ENCODE measurements at regions not wholly inside any gene's neighbourhood (a gene's known extent, or its start where the extent isn't known, plus 50 kb on each side); places are given as distances from the start of the nearest gene placed in this dataset.

- TF ChIP-seq TAF1 (IDR thresholded peaks at IDR 0.05; ENCODE audit: borderline replicate concordance, insufficient read depth, low read length) = no peak
- no peak for TF ChIP-seq FOXP2 (optimal IDR thresholded peaks at IDR 0.05; ENCODE audit: borderline replicate concordance, extremely low read depth, extremely low read length, insufficient read depth)
- TF ChIP-seq, protein P1, sequence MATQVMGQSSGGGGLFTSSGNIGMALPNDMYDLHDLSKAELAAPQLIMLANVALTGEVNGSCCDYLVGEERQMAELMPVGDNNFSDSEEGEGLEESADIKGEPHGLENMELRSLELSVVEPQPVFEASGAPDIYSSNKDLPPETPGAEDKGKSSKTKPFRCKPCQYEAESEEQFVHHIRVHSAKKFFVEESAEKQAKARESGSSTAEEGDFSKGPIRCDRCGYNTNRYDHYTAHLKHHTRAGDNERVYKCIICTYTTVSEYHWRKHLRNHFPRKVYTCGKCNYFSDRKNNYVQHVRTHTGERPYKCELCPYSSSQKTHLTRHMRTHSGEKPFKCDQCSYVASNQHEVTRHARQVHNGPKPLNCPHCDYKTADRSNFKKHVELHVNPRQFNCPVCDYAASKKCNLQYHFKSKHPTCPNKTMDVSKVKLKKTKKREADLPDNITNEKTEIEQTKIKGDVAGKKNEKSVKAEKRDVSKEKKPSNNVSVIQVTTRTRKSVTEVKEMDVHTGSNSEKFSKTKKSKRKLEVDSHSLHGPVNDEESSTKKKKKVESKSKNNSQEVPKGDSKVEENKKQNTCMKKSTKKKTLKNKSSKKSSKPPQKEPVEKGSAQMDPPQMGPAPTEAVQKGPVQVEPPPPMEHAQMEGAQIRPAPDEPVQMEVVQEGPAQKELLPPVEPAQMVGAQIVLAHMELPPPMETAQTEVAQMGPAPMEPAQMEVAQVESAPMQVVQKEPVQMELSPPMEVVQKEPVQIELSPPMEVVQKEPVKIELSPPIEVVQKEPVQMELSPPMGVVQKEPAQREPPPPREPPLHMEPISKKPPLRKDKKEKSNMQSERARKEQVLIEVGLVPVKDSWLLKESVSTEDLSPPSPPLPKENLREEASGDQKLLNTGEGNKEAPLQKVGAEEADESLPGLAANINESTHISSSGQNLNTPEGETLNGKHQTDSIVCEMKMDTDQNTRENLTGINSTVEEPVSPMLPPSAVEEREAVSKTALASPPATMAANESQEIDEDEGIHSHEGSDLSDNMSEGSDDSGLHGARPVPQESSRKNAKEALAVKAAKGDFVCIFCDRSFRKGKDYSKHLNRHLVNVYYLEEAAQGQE (IDR thresholded peaks at IDR 0.05; ENCODE audit: insufficient read depth in 1 of 2, low read depth in 2 of 2, low read length in 2 of 2) = no peak
- no peak for TF ChIP-seq SIN3A (IDR thresholded peaks at IDR 0.05; ENCODE audit: borderline replicate concordance, insufficient read depth, low read length)
- no peak for TF ChIP-seq POLR2AphosphoS5 (IDR thresholded peaks at IDR 0.05; ENCODE audit: low read depth, low read length)
Measured at GRCh38 chr18:44046376-44046975, 634.2 kb upstream of the SETBP1 start.

GRCh38 chr18:44047585-44047984, 633.1 kb upstream of the SETBP1 start:
- no peak for TF ChIP-seq FOXP2 (optimal IDR thresholded peaks at IDR 0.05; ENCODE audit: borderline replicate concordance, extremely low read depth, extremely low read length, insufficient read depth)
- TF ChIP-seq, protein P1 (IDR thresholded peaks at IDR 0.05; ENCODE audit: insufficient read depth in 1 of 2, low read depth in 2 of 2, low read length in 2 of 2) = peak; percentile 68 to 89
- no peak for TF ChIP-seq TAF1 (IDR thresholded peaks at IDR 0.05; ENCODE audit: borderline replicate concordance, insufficient read depth, low read length)
- no peak for TF ChIP-seq POLR2AphosphoS5 (IDR thresholded peaks at IDR 0.05; ENCODE audit: low read depth, low read length)

- TF ChIP-seq TAF1 (IDR thresholded peaks at IDR 0.05; ENCODE audit: borderline replicate concordance, insufficient read depth, low read length) = no peak
- no peak for TF ChIP-seq SIN3A (IDR thresholded peaks at IDR 0.05; ENCODE audit: borderline replicate concordance, insufficient read depth, low read length)
- TF ChIP-seq, protein P1 (IDR thresholded peaks at IDR 0.05; ENCODE audit: insufficient read depth in 1 of 2, low read depth in 2 of 2, low read length in 2 of 2) = no peak
- TF ChIP-seq POLR2AphosphoS5 (IDR thresholded peaks at IDR 0.05; ENCODE audit: low read depth, low read length) = no peak
- no peak for TF ChIP-seq FOXP2 (optimal IDR thresholded peaks at IDR 0.05; ENCODE audit: borderline replicate concordance, extremely low read depth, extremely low read length, insufficient read depth)
Measured at GRCh38 chr18:44048435-44048834, 632.3 kb upstream of the SETBP1 start.

DNA sequence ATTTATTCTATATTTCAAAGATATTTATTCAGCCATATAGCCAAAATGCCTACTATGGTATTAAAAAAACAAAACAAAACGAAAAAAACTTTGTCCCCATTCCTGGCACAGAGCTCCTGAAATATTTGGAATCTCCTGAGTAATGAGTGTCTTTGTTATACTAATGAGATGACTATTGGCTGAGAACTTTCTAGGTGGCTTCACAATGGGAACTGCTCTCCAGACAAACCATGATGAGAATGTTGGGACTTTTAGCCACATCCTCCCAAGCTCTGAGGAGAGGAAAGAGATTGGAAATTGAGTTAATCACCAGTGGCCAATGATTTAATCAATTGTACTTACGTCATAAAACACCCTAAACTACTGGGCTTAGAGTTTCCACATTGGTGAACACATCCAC, 631.8 kb upstream of the SETBP1 start:
- TF ChIP-seq TAF1 (IDR thresholded peaks at IDR 0.05; ENCODE audit: borderline replicate concordance, insufficient read depth, low read length) (no peak), SIN3A (IDR thresholded peaks at IDR 0.05; ENCODE audit: borderline replicate concordance, insufficient read depth, low read length) (no peak), FOXP2 (optimal IDR thresholded peaks at IDR 0.05; ENCODE audit: borderline replicate concordance, extremely low read depth, extremely low read length, insufficient read depth) (no peak), POLR2AphosphoS5 (IDR thresholded peaks at IDR 0.05; ENCODE audit: low read depth, low read length) (no peak)
- TF ChIP-seq, protein P1 (IDR thresholded peaks at IDR 0.05; ENCODE audit: insufficient read depth in 1 of 2, low read depth in 2 of 2, low read length in 2 of 2) = no peak

DNA sequence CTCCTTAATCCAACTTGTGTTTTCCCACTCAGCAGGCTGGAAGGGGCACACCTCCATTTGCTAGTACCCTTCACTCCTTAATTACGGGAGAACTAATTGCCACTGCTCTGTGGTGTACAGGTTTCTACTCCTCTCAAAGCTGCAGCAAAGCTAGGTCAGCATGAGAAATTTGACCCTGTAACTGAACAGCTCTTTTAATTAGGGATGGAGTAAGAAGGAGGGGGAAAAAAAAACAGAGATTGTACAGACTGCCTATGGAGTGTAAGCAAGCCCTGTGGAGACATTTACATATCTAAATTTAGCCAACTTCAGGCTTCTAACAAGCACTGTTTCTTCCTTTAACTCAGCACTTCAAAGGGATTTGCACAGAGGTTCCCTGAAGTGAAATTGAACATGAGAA, 629.7 kb upstream of the SETBP1 start:
- no peak for TF ChIP-seq TAF1 (IDR thresholded peaks at IDR 0.05; ENCODE audit: borderline replicate concordance, insufficient read depth, low read length)
- TF ChIP-seq SIN3A (IDR thresholded peaks at IDR 0.05; ENCODE audit: borderline replicate concordance, insufficient read depth, low read length) = no peak
- no peak for TF ChIP-seq POLR2AphosphoS5 (IDR thresholded peaks at IDR 0.05; ENCODE audit: low read depth, low read length)
- TF ChIP-seq, protein P1 (IDR thresholded peaks at IDR 0.05; ENCODE audit: insufficient read depth in 1 of 2, low read depth in 2 of 2, low read length in 2 of 2) = no peak
- no peak for TF ChIP-seq FOXP2 (optimal IDR thresholded peaks at IDR 0.05; ENCODE audit: borderline replicate concordance, extremely low read depth, extremely low read length, insufficient read depth)

All from PFSK-1 (cell line).